ENCODE measurements at regions not wholly inside any gene's neighbourhood (a gene's known extent, or its start where the extent isn't known, plus 50 kb on each side); places are given as distances from the start of the nearest gene placed in this dataset.

GRCh38 chr3:127467391-127467790 lies 123.1 kb downstream of the TPRA1 start:
- TF ChIP-seq CTCF (IDR thresholded peaks at IDR 0.05; ENCODE audit: low read length) (no peak), EZH2 (IDR thresholded peaks at IDR 0.05; ENCODE audit: borderline replicate concordance, low read length) (no peak)
- H4K20me1 ChIP-seq (ENCODE audit: insufficient read depth, low read length), result no peaks in the 10 kb centered on the region
- H3K36me3 ChIP-seq (ENCODE audit: insufficient read depth, low read length), result no peaks in the 10 kb centered on the region
- no peaks in the 10 kb centered on the region for H3K9me3 ChIP-seq (ENCODE audit: low read length)
- no peaks in the 10 kb centered on the region for H3K9me2 ChIP-seq (ENCODE audit: low read depth, low read length)
- H3K27ac ChIP-seq (ENCODE audit: low read depth, low read length, poor library complexity, severe bottlenecking), result no peak overlapping the region
- no peaks in the 10 kb centered on the region for H3K4me1 ChIP-seq (ENCODE audit: insufficient read depth, low read length, severe bottlenecking)
- no peaks in the 10 kb centered on the region for H3F3A ChIP-seq (ENCODE audit: insufficient read depth, low read length)
- H3K9ac ChIP-seq (ENCODE audit: low read length), result no peak overlapping the region
- H2AFZ ChIP-seq (ENCODE audit: low read length), result no peak overlapping the region
- no peak overlapping the region for H3K4me2 ChIP-seq (ENCODE audit: low read length)
- no peak overlapping the region for H3K4me3 ChIP-seq (ENCODE audit: low read depth, low read length, poor library complexity, severe bottlenecking)
- no peaks in the 10 kb centered on the region for H3K79me2 ChIP-seq (ENCODE audit: insufficient read depth, low read length)
- H3K27me3 ChIP-seq (ENCODE audit: insufficient read depth, low read length), result no peaks in the 10 kb centered on the region

- no peak for TF ChIP-seq CTCF (IDR thresholded peaks at IDR 0.05; ENCODE audit: low read length)
- no peak for TF ChIP-seq EZH2 (IDR thresholded peaks at IDR 0.05; ENCODE audit: borderline replicate concordance, low read length)
- H2AFZ ChIP-seq (ENCODE audit: low read length), result no peak overlapping the region
- no peak overlapping the region for H3K27ac ChIP-seq (ENCODE audit: low read depth, low read length, poor library complexity, severe bottlenecking)
- H3K9me3 ChIP-seq (ENCODE audit: low read length), result no peaks in the 10 kb centered on the region
- no peak overlapping the region for H3K4me3 ChIP-seq (ENCODE audit: low read depth, low read length, poor library complexity, severe bottlenecking)
- H3K79me2 ChIP-seq (ENCODE audit: insufficient read depth, low read length), result no peaks in the 10 kb centered on the region
- H4K20me1 ChIP-seq (ENCODE audit: insufficient read depth, low read length), result no peaks in the 10 kb centered on the region
- no peak overlapping the region for H3K4me2 ChIP-seq (ENCODE audit: low read length)
- H3K4me1 ChIP-seq (ENCODE audit: insufficient read depth, low read length, severe bottlenecking), result no peaks in the 10 kb centered on the region
- H3K27me3 ChIP-seq (ENCODE audit: insufficient read depth, low read length), result no peaks in the 10 kb centered on the region
- no peak overlapping the region for H3K9ac ChIP-seq (ENCODE audit: low read length)
- H3K36me3 ChIP-seq (ENCODE audit: insufficient read depth, low read length), result no peaks in the 10 kb centered on the region
- no peaks in the 10 kb centered on the region for H3F3A ChIP-seq (ENCODE audit: insufficient read depth, low read length)
- H3K9me2 ChIP-seq (ENCODE audit: low read depth, low read length), result no peaks in the 10 kb centered on the region
These were observed 125.9 kb downstream of the TPRA1 start for GRCh38 chr3:127464642-127465041.

GRCh38 chr3:127462111-127462655 lies 128.3 kb downstream of the TPRA1 start:
- Histone ChIP-seq H3K9me3 (ENCODE audit: low read length) (no peaks in the 10 kb centered on the region), H3K27ac (ENCODE audit: low read depth, low read length, poor library complexity, severe bottlenecking) (no peak overlapping the region), H3F3A (ENCODE audit: insufficient read depth, low read length) (no peaks in the 10 kb centered on the region), H3K9ac (ENCODE audit: low read length) (no peak overlapping the region), H3K4me1 (ENCODE audit: insufficient read depth, low read length, severe bottlenecking) (no peaks in the 10 kb centered on the region), H3K9me2 (ENCODE audit: low read depth, low read length) (no peaks in the 10 kb centered on the region), H3K4me2 (ENCODE audit: low read length) (no peak overlapping the region), H2AFZ (ENCODE audit: low read length) (no peak overlapping the region), H3K27me3 (ENCODE audit: insufficient read depth, low read length) (no peaks in the 10 kb centered on the region), H3K79me2 (ENCODE audit: insufficient read depth, low read length) (no peaks in the 10 kb centered on the region), H3K4me3 (ENCODE audit: low read depth, low read length, poor library complexity, severe bottlenecking) (no peak overlapping the region), H3K36me3 (ENCODE audit: insufficient read depth, low read length) (no peaks in the 10 kb centered on the region), H4K20me1 (ENCODE audit: insufficient read depth, low read length) (no peaks in the 10 kb centered on the region)
- no peak for TF ChIP-seq CTCF (IDR thresholded peaks at IDR 0.05; ENCODE audit: low read length)
- TF ChIP-seq EZH2 (IDR thresholded peaks at IDR 0.05; ENCODE audit: borderline replicate concordance, low read length), result no peak

All from OCI-LY1 (cell line).